Inflammatory macrophage treated with lipopolysaccharide for 4 hours (primary cell): ENCODE measurements at regions not wholly inside any gene's neighbourhood (a gene's known extent, or its start where the extent isn't known, plus 50 kb on each side); places are given as distances from the start of the nearest gene placed in this dataset.
"Not testable (repeated sequence)": the region's sequence is repeated elsewhere in the genome, so short reads cannot be mapped to it uniquely, and the experiment has no call there.

Experiments
- DNase-seq: peaks from one replicate; pipeline ENCODE4 v3.0.0-alpha.2; 2020

DNA sequence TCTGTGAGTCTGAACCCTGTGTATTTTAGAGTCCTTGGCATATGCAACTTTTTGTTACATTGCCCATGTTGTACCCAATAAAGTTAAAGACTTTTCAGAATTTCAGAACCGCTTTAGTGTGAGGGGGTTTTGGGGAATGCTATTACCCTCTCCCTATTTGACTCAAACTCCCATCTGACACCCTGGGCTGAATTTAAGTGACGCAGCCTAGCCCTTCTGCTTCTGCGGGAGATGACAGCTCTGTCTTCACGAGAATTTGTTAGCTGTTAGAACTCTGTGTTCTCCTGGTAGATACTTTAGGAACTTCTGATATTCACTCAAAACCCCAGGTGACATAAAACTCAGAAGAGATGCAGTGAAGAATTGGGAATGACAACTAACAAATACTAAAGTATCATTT is 500.6 kb upstream of the ID4 start:
- DNase-seq: no peak

DNA sequence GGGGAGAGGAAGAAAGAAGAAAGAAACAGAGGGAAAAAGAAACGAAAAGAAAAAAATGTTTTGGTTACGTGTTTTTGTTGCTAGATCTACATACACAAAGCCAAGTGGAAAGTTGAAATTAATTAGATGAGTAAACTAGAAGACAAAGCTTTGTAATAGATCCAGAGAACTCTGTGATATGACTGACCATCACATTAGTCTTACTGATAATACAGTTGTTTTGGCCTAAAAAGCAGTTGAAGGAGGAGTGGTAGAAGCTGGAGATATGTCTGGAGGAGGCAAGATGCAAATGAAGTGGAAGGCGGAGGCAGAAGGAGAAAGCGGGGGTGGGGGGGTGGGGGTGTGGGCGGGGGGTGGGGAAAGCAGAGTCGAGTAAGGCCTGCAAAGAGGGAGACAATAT is 500.1 kb upstream of the ID4 start:
- DNase-seq: no peak

DNA sequence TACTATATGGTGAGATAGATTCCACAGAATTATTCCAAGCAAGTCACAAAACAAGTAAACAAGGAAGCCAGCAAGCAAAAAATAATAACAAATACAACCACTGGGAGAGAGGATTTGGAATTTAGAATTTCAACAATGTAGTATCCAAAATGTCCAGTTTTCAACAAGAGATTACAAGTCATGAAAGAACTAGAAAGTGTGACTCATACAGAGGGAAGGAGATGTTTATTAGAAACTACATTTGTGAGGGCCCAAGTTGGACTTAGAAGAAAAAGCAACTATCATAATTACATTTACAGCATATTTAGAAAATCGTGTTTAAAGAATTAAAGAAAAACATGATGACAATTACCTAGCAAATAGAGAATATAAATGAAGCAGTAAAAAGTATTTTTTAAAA is 494.6 kb upstream of the ID4 start:
- no peak for DNase-seq

DNA sequence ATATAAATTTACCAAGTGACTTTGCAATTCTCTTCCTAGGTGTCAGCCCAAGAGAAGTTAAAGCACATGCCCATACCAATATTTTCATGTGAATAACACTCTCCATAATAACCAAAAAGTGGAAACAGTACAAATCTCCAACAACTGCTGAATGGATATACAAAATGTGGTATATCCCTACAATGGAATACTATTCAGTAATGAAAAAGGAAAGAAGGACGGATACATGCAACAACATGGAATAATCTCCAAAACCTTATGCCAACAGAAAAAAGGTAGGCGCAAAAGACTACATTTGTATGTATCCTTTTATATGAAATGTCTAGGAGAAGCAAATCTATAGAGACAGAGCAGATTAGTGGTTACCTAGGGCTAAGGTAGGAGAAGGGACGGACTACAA is 487.7 kb upstream of the ID4 start:
- no peak for DNase-seq

DNA sequence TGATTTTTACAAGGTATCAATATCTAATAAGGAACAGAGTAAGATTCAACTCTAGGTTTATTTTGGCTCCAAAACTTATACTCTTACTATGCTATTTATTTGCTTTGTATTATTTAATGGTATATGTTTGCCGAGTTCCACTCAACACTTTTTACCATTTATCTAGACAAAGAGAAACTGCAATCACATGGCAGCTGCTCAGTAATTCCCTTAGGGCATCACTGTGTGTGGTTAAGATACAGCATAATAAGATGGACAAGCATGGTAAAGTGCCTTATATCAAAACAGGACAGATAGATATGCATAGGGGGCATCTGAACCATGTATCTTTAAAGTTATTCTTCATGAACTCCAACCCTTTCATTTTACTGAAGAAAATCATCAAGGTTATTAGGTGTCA is 483.0 kb upstream of the ID4 start:
- no peak for DNase-seq

DNA sequence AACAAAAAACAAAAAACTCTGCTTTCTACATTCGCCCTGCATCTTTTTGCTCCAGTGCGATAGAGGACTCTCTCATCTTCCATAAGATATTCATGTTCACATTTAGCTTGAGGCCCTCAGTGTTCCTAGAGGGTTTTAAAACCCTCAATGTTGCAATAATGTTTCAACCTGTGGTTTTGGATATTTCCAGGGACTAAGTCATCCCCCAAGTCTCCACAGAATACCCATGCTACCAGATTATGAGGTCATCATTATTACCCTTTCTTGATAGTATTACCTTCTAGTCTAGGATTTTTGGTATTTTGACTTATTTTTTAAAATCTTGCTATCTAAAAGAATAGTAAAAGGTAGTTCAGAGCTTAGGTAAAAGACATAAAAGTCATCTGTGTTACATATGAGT is 480.5 kb upstream of the ID4 start:
- DNase-seq: no peak

DNA sequence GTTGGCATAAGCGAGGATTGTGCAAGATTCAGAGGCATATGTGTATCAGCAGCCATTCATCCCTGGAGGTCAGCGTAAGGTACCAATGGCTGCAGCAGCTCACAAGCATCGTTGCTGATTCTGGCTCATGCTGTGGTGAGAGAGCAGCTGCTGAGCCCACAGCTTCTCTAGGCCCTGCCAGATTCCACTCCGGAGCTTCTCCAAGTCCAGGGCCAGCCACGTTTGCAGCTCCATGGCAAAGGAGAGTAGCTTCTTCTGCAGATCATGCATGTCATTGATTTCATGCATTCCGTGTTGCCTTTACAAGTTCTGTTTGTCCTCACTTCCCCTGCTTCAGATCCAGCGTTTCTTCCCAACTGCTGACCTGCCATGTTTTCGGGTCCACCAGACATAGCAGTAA is 474.8 kb upstream of the ID4 start:
- no peak for DNase-seq

DNA sequence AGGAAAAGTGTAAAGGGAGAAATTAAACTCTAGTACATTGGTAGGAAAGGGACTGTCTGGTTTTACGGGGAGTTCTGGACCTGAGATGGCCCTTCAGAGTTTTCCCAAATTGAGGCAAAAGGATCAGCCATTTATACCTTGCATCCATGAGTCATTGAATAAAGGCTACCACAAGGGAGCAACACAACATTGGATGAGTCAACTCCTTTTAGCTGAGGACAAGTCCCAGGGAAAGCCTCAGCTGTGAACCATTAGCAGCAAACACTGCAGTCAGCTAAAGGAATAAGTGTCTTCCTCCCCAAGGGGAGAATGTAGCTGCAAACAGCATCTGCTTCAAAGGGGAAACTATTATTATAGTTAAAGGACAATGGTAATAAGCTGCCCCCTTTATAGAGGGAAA is 468.7 kb upstream of the ID4 start:
- DNase-seq: no peak

DNA sequence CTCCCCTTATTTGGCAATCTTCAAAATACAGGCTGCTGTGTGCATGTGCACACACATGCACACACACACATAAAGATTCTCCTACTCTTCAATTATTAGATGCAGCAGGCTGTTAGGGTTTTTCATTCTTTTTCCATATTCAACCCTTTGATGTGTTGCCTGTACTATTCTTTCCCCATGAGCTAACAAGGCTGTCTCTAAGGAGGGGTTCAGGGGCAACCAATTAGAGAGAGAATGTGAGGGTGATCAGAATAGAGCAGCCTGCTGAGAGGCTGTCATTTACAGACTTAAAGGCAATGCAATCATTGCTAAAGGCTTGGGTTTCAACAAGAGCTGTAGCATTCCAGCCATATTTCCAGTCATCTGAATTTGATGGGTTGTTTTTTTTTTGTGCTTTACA is 467.4 kb upstream of the ID4 start:
- no peak for DNase-seq

DNA sequence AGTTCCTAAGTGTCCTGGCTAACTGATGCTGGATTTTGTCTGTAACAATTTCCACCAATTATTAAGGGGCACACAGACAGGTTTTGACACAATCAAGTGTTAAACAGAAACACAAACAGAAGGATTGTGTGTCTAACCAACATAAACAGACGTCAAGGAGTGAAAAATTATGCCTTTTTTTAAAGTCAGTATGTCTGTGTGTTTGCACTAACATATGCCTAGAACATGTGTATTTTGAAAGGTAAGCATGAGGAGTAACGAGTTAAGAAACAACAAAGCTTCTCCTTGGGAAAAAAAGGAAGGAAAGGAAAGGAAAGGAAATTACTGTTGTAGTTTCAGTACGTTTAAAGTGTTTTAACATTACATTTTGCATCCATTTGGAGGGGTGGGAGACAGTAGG is 466.3 kb upstream of the ID4 start:
- DNase-seq: no peak

DNA sequence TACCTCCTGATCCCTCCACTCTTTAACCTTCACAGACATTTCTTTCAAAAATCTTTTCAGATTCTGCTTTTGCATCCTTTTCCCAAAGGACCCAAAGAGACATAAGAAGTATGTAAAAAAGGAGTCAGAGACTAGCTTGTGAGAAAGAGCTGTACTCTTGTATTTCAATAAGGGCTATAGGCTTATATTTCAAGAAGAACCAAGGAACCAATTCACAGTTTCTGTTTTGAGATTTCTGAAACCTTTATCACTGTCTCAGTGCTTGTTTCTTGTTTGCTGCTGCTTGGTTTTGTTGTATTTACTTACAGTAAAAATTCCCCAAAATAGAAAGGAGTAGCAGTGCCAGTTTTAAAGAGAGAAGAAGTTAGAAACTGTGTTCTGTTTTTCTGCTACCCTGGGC is 461.6 kb upstream of the ID4 start:
- DNase-seq: no peak

DNA sequence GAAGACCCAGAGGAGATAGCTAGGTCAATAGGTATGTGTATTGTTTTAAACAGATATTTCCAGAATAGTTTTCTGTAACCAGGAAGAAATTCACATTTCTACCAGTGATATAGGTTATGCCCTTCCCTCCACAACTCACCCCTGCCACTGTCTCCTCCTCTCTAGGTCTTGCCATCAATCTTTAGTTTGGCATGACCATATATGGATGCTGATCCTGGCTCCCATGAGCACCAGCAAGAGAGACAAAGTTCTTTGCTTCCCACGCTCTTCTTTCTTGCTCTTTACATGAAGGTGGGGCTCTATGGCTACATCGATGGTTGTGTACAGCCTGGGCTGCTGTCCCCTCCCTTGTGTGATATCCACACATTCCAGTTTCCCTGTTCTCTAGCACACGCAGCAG is 459.4 kb upstream of the ID4 start:
- DNase-seq: no peak

DNA sequence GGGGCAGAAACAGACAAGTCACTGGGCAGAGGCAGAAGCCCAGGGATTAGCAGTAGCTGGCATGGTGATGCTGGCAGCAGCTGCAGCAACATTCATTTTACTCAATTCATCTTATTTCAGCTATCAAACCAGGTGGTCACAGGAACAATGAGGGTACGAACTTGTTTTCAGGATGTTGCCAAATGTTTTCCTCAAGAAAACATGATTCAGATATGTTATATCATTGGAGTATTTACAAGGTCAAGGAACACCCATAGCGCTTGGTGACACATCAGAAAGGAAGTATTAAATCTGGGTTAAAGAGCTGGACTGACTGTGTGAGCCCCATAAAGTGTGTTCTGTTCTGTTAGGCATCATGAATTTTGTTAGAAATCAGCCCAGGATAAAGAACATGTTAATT is 456.9 kb upstream of the ID4 start:
- no peak for DNase-seq

DNA sequence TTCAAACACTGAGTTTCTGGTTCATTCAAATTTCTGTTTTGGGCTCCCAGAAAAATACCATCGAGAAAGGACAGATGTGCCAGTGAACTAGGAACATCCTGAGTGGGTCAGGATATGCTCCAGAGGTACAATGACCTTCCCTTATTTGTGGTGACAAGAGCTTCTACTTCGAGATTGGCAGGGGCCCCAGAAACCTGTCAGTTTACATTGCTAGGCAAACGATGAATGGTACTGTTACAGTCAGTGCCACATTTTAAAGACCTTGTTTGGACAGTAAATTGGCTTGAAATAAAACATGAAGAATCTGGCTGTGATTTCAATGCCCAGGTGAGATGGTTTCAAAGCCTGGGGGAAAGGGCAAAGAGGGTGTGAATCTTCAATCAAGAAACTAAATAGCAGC is 454.5 kb upstream of the ID4 start:
- DNase-seq: no peak

DNA sequence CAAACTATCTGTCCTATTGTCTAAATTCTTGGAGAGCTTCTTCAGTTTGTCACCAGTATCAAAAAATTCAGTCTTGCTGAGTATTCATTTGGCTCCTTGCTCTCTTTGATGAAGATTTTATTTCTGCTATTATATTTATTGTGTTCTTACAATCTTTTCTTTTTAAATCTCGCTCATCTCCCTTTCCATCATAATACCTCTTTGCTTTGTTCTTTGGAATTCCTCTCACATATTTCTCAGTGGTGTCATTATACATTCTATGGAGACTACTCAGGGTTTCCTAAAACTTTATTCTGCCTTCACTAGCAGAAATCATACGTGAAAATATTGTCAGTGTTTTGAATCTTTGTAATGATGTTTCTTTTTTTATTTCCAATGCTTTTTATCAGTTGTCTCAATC is 445.2 kb upstream of the ID4 start:
- no peak for DNase-seq

DNA sequence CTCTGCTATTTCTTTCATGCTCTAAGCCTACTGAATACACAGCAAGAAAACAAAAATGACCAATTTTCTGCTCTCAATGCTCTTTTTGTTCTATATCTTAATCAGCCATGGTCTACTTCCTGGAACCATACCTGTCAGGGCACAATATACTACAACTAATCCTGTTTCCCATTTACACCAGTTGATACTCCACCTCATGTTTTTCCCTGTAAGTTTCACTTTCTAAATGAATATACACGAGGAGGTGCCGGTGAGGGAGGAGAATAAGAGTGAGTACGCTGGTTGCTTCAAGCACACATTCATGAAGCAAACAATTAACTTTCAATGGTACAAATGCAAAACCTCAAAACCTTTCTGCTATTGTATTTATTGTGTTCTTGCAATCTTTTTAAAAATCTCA is 443.1 kb upstream of the ID4 start:
- DNase-seq: no peak

DNA sequence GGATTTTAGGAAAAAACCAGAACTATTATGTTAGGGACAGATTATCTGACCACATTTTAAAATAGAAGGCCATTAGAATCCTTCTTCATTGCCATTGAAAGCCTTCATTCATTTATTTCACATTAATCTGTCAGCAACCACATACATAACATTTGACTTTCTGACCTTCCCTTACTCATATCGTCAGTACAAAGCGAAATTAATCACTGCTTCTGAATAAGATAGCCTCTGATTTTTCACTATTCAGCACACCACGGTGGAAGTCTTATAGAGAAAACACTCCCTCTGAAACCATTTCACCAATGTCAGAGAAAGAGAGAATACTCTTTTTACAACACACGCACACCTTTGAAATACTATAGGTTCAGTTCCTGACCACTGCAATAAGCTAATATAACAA is 442.5 kb upstream of the ID4 start:
- DNase-seq: no peak

DNA sequence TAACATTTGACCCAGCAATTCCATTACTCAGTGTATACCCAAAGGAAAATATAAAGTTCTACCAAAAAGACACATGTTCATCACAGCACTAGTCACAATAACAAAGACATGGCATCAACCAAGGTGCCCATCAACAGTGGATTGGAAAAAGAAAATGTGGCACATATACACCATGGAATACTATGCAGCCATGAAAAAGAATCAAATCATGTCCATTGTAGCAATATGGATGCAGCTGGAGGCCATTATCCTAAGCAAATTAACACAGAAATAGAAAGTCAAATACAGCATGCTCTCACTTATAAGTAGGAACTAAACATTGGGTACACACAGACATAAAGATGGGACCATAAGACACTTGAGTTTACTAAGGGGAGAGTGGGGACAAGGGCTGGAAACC is 441.9 kb upstream of the ID4 start:
- DNase-seq: no peak

DNA sequence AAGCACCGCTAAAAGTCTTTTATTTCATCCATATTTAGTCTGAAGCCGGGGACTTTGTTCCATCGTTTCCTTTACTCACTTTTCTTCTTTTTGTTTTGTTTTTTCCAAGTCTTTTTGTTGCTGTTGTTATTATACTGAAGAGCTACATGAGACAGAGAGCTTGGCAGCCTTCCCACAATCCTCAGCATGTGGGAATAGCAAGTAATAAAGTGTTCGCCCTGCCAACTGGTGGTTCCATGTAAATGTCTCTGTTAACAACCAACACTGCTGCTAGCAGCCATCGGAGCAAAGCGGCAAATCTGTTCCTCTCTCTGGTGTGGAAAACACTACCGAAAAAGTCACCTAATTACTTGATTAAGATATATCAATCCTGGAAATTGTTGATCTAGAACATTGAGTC is 437.8 kb upstream of the ID4 start:
- DNase-seq: no peak

DNA sequence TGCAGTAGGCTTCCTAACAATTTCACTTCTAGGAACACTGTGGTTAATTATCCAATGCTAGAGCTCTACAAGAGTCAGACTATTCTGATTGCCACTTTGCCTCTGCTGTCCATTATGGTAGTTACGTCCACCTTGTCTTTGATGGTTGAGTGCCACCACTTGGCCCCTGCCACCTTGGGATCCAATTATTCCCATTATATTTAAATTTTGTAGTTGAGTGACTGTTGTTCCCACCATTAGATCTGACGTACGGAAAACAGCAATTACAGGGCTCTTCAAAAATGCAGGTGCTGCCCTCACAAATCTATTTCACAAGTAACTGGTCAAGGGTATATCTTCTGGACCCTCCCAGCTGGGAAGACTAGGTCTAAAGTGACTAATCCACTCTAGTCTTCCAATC is 432.3 kb upstream of the ID4 start:
- DNase-seq: not testable (repeated sequence)

DNA sequence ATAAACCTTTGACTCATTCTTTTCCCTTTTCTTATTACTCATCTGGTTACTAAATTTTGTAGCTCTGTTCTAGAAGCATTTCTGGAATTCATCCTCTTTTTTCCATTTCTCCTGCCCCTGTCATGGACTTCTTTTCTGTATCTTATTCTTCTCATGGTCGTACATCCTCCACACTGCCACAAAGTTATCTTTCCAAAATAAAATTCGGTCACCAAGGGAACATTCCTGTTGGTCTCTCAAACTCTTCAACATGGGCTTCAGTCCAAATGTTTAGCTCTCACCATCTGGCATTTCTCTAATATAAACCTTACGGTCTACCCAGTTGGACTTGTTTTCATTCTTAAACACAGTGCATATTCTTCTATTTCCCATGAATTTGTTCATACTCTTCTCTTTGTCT is 428.8 kb upstream of the ID4 start:
- DNase-seq: no peak

DNA sequence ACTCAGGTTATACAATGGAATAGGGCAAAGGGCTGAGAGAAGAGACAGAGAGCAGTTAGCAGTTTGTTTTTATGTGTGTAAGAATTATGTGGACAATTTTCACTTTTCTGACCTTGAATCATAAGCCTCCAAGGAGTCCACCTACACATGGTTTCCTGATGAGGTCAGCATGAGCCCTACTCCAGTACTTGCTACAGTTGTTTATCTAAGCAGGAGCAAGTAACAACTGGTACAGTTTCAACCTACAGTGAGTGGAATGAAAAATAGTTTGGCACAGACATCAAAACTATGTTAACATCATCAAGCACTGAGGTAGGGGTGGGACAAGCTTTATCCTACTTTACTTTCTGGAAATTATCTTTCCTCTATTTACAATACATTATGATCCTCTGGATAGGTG is 426.7 kb upstream of the ID4 start:
- DNase-seq: no peak

DNA sequence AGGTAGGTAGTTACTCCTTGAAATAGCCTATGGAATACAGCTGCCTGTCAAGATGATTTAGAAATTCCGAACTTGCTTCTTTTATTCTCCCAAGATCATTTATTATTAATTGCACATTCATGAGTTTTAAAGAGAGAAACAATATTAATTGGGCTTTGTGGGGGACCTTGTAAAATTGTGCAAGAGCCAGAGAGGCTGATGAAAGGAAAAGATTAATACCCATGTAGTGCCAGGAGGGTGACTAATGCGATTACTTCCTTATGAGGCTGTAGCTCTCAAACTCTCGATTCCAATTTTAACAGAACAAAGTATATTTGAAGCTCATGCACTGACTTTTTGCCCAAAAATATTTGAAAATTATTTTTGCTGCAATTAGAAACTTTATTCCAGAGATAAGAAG is 423.8 kb upstream of the ID4 start:
- DNase-seq: no peak

DNA sequence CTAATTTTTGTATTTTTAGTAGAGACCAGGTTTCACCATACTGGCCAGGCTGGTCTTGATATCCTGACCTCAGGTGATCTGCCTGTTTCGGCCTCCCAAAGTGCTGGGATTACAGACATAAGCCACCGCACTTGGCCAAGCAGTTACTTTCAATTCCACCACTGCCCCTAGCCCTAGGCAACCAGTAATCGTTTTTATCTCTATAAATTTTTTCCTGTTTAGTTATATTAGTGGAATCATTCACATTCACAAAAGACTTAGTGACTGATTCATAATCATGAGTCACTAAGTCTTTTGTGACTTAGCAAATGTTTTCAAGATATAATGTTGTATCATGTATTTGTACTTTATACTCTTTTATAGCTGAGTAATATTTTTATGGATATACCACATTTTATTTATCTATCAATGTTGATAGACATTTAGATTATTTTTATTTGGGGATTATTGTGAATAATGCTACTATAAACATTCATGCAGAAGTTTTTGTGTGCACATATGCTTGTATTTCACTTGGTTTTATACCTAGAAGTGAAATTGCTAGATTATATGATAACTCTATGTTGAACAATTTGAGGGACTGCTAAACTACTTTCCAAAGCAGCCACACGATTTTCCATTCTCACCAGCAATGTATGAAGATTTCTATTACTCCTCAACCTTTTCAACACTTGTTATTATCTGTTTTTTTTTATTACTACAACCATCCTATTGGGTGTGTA is 421.4 kb upstream of the ID4 start:
- no peak for DNase-seq

DNA sequence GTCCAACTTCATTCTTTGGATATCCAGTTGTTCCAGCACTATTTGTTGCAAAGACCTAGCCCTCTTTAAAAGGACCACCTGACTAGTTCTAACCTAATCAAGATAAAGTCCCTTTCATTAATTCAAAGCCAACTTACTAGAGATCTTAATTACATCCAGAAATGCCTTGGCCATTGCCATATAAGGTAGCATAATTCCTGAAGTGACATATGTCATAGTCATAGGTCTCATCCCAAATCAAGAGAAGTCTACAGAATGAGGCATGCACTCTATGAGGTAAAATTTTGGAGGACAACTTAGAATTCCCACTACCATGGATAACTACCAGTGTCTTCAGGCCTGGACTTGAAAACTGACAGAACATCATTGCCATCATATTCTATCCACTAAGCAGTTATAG is 420.4 kb upstream of the ID4 start:
- DNase-seq: no peak

DNA sequence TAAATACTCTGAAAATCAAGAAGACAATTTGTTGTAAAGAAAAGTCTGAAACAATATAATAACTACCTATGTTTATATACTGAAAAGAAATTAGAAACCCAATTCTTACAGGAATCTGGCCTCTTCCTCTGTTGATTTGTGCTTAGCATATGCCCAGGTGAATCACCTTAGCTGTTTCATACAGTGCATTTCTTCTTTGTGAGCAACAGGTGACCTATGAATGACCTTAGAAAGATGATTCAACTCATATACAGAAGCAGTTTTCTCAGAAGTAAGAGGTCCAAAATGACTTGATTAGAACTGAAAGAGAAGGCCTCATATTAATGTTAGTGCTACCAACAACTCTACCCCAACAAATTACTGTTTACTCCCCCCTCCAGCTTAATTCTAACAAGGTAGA is 419.5 kb upstream of the ID4 start:
- DNase-seq: no peak
